ENCODE measurements at regions not wholly inside any gene's neighbourhood (a gene's known extent, or its start where the extent isn't known, plus 50 kb on each side); places are given as distances from the start of the nearest gene placed in this dataset.
A peak's percentile ranks its signal among the peaks of the same experiment; 100 is the strongest.

- Histone ChIP-seq H3K9ac (ENCODE audit: insufficient read depth in 1 of 2, low read length in 2 of 2) (no peak overlapping the region), H3K4me3 (no peak overlapping the region), H3K36me3 (ENCODE audit: control insufficient read depth in 4 of 4, insufficient read depth in 4 of 4, low read length in 4 of 4) (no peaks in the 10 kb centered on the region), H3K4me1 (ENCODE audit: control insufficient read depth in 5 of 5, insufficient read depth in 5 of 5, low read length in 5 of 5) (peaks cover 0 to 16% (median 0%) of the 10 kb centered on the region in 5 donors), H3K27ac (ENCODE audit: low read depth in 1 of 2, low read length in 1 of 2) (no peak overlapping the region), H3K9me3 (ENCODE audit: control insufficient read depth in 4 of 4, insufficient read depth in 3 of 4, low read length in 3 of 4) (no peaks in the 10 kb centered on the region), H3K27me3 (ENCODE audit: control insufficient read depth in 3 of 3, insufficient read depth in 3 of 3, low read length in 2 of 3) (no peaks in the 10 kb centered on the region)
- 68 to 90% methylated on average over 2 of the region's 2 CpGs for WGBS, 2 donors
- no peak for TF ChIP-seq CTCF (IDR thresholded peaks at IDR 0.05; ENCODE audit: control extremely low read depth, extremely low read depth)
- peak; percentile 73 to 95 (median 94) for DNase-seq
- ATAC-seq (ENCODE audit: insufficient read depth, low FRiP score), result no peak
These were observed 516.6 kb upstream of the SEMA3D start for GRCh38 chr7:85703251-85704010.

- no peak overlapping the region for H3K9ac ChIP-seq (ENCODE audit: insufficient read depth in 1 of 2, low read length in 2 of 2)
- TF ChIP-seq CTCF (IDR thresholded peaks at IDR 0.05; ENCODE audit: control extremely low read depth, extremely low read depth), result no peak
- peaks cover 0 to 16% (median 0%) of the 10 kb centered on the region in 5 donors for H3K4me1 ChIP-seq (ENCODE audit: control insufficient read depth in 5 of 5, insufficient read depth in 5 of 5, low read length in 5 of 5)
- no peak overlapping the region for H3K4me3 ChIP-seq
- H3K27me3 ChIP-seq (ENCODE audit: control insufficient read depth in 3 of 3, insufficient read depth in 3 of 3, low read length in 2 of 3), result no peaks in the 10 kb centered on the region
- no peaks in the 10 kb centered on the region for H3K36me3 ChIP-seq (ENCODE audit: control insufficient read depth in 4 of 4, insufficient read depth in 4 of 4, low read length in 4 of 4)
- ATAC-seq (ENCODE audit: insufficient read depth, low FRiP score) (no peak), DNase-seq (no peak)
- H3K9me3 ChIP-seq (ENCODE audit: control insufficient read depth in 4 of 4, insufficient read depth in 3 of 4, low read length in 3 of 4), result no peaks in the 10 kb centered on the region
- no peak overlapping the region for H3K27ac ChIP-seq (ENCODE audit: low read depth in 1 of 2, low read length in 1 of 2)
These were observed 515.5 kb upstream of the SEMA3D start for GRCh38 chr7:85702348-85702747.

- Histone ChIP-seq H3K27ac (ENCODE audit: low read depth in 1 of 2, low read length in 1 of 2) (no peak overlapping the region), H3K27me3 (ENCODE audit: control insufficient read depth in 3 of 3, insufficient read depth in 3 of 3, low read length in 2 of 3) (no peaks in the 10 kb centered on the region), H3K4me3 (no peak overlapping the region), H3K4me1 (ENCODE audit: control insufficient read depth in 5 of 5, insufficient read depth in 5 of 5, low read length in 5 of 5) (peaks cover 0 to 16% (median 0%) of the 10 kb centered on the region in 5 donors), H3K36me3 (ENCODE audit: control insufficient read depth in 4 of 4, insufficient read depth in 4 of 4, low read length in 4 of 4) (no peaks in the 10 kb centered on the region), H3K9ac (ENCODE audit: insufficient read depth in 1 of 2, low read length in 2 of 2) (no peak overlapping the region), H3K9me3 (ENCODE audit: control insufficient read depth in 4 of 4, insufficient read depth in 3 of 4, low read length in 3 of 4) (no peaks in the 10 kb centered on the region)
- ATAC-seq (ENCODE audit: insufficient read depth, low FRiP score) (no peak), DNase-seq (no peak)
- TF ChIP-seq CTCF (IDR thresholded peaks at IDR 0.05; ENCODE audit: control extremely low read depth, extremely low read depth), result no peak
- 78 to 93% methylated on average over 2 of the region's 2 CpGs for WGBS, 2 donors
These were observed 512.6 kb upstream of the SEMA3D start for GRCh38 chr7:85699482-85699881.

- Histone ChIP-seq H3K36me3 (ENCODE audit: control insufficient read depth in 4 of 4, insufficient read depth in 4 of 4, low read length in 4 of 4) (no peaks in the 10 kb centered on the region), H3K4me3 (no peak overlapping the region), H3K9ac (ENCODE audit: insufficient read depth in 1 of 2, low read length in 2 of 2) (no peak overlapping the region), H3K27me3 (ENCODE audit: control insufficient read depth in 3 of 3, insufficient read depth in 3 of 3, low read length in 2 of 3) (no peaks in the 10 kb centered on the region), H3K9me3 (ENCODE audit: control insufficient read depth in 4 of 4, insufficient read depth in 3 of 4, low read length in 3 of 4) (no peaks in the 10 kb centered on the region), H3K4me1 (ENCODE audit: control insufficient read depth in 5 of 5, insufficient read depth in 5 of 5, low read length in 5 of 5) (no peaks in the 10 kb centered on the region), H3K27ac (ENCODE audit: low read depth in 1 of 2, low read length in 1 of 2) (no peak overlapping the region)
- ATAC-seq (ENCODE audit: insufficient read depth, low FRiP score) (peak; percentile 53), DNase-seq (no peak)
- 55 to 75% methylated on average over 1 of the region's 1 CpG for WGBS, 2 donors
- TF ChIP-seq CTCF (IDR thresholded peaks at IDR 0.05; ENCODE audit: control extremely low read depth, extremely low read depth), result no peak
These were observed 508.7 kb upstream of the SEMA3D start for GRCh38 chr7:85695533-85695932.
